AG10803 (cell line): ENCODE measurements at regions not wholly inside any gene's neighbourhood (a gene's known extent, or its start where the extent isn't known, plus 50 kb on each side); places are given as distances from the start of the nearest gene placed in this dataset.
"Not testable (repeated sequence)": the region's sequence is repeated elsewhere in the genome, so short reads cannot be mapped to it uniquely, and the experiment has no call there.

Source experiments
- DNase-seq: peaks from one replicate; pipeline ENCODE4 v3.0.0; 2010; ENCODE audit warnings: low read depth
- H3K4me3 ChIP-seq: 2 replicates; pipeline ENCODE4 v1.5.1; 2011; ENCODE audit warnings: mild to moderate bottlenecking, low read length, control low read depth
- CTCF ChIP-seq: conservative IDR thresholded peaks from 2 replicates; pipeline ENCODE4 v1.5.1; 2011; ENCODE audit warnings: mild to moderate bottlenecking, low read length, control low read depth, inconsistent platforms

- no peak overlapping the region for H3K4me3 ChIP-seq
- DNase-seq: no peak
- no peak for TF ChIP-seq CTCF
These were observed 242.2 kb downstream of the BLID start for GRCh38 chr11:121873766-121874165.

GRCh38 chr11:121872356-121872755 lies 243.7 kb downstream of the BLID start:
- H3K4me3 ChIP-seq: no peak overlapping the region
- no peak for TF ChIP-seq CTCF
- no peak for DNase-seq

DNA sequence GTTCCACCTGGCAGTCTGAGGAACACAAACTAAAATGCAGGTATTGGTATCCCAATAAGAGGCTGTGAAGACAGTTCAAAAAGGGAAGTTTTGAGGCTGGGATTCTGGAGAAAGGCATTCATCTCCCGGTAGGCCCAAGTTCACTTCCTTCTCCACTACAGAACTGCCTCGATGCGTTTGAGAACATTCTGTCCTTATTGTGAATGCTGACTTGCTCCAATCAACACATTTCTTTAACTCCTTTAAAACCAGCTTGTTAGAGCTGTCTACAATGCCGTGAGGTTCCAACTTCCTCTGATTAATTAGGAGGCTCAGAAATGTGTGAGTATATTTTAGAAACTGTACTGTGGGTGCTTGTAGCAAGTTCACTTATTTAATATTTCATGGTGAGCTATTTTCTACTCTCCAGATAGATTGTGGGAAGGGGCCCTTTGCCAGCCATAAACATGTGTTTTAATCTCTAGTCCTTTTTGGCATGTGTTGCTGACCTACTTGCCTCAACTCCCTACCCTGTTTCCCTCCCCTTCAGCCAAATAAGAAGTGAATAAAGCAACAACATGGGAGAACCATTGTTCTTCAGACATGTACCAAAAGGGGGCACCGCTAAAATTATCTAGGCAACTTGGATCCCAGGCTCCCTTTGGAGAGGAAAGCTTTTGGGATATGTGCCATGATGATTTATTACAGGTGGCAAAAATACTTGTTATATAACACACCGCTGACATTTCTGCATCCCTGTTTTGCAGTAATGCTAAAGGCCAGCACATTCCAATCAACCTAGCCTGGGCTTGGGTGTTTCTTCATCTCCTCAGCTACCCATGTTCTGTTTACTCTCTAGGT lies 245.6 kb downstream of the BLID start:
- peak; percentile 72 for DNase-seq
- no peak overlapping the region for H3K4me3 ChIP-seq
- TF ChIP-seq CTCF: peak; percentile 30

DNA sequence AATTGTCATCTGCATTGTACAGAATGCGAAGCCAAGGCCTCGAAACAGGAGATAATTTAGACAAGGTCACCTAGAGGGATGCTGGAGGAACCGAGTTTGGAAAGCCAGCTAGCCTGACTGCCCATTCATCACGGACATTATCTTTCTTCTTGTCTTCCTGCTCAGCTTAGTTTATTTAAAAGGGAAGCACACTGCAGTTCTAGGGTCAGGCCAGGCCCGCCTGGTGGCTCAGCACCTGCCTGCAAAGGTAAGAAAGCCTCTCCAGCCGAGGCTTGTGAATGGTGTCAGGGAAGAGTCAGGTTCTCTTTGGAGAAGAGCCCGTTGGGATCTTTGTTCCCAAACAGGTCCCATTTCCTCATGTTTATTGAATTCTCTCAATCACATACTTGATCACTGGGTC lies 246.5 kb downstream of the BLID start:
- no peak for TF ChIP-seq CTCF
- no peak for DNase-seq
- H3K4me3 ChIP-seq: no peak overlapping the region

GRCh38 chr11:121866754-121867153 lies 249.3 kb downstream of the BLID start:
- no peak for TF ChIP-seq CTCF
- H3K4me3 ChIP-seq: no peak overlapping the region
- no peak for DNase-seq

- no peak for DNase-seq
- H3K4me3 ChIP-seq: no peak overlapping the region
- no peak; the same call in 1 of the 2 replicates for TF ChIP-seq CTCF
These were observed 251.4 kb downstream of the BLID start for GRCh38 chr11:121864660-121865059.

DNA sequence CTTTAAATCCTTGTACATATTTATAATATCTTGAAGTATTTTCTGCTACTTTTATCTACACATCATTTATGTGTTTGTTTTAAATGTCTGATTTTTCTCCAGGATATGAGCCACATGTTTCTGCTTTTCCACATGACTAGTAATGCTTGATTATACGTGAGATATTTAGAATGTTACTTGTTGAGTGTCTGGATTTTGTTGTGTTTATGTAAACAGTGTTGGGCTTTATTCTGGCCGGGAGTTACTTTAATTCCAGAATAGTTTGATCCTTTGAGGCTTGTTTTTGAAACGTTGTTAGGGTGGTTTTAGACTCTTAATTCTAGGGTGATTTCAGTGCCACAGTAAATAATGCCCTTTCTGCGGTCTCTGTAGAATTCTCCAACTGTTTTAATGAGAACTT lies 252.9 kb downstream of the BLID start:
- no peak overlapping the region for H3K4me3 ChIP-seq
- DNase-seq: no peak
- no peak for TF ChIP-seq CTCF

DNA sequence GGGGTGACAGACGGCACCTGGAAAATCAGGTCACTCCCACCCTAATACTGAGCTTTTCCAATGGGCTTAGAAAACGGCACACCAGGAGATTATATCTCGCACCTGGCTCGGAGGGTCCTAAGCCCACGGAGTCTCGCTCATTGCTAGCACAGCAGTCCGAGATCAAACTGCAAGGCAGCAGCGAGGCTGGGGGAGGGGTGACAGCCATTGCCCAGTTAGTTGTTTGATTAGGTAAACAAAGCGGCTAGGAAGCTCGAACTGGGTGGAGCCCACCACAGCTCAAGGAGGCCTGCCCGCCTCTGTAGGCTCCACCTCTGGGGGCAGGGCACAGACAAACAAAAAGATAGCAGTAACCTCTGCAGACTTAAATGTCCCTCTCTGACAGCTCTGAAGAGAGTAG lies 260.9 kb downstream of the BLID start:
- DNase-seq, H3K4me3 ChIP-seq: not testable (repeated sequence)
